K562 (cell line): ENCODE measurements at regions not wholly inside any gene's neighbourhood (a gene's known extent, or its start where the extent isn't known, plus 50 kb on each side); places are given as distances from the start of the nearest gene placed in this dataset.

Experiments
- ATAC-seq: fragments of 200-7000 bp; cut with Tn5 transposase; 3 replicates; pipeline ENCODE4 v1.9.1; 2020; ENCODE audit warnings: moderate library complexity
- BruUV-seq: library from RNA; stranded (reverse); fragments of 400-500 nt; replicated peaks from 2 replicates; lab custom pipeline; 2021; lab: Mats Ljungman, UMichigan
- CTCF ChIA-PET: fragments of 300-600 bp; formaldehyde crosslinking; extraction: SDS; loops from one replicate; lab custom pipeline; 2021; ENCODE audit warnings: low intra/inter-chr PET ratio; lab: Yijun Ruan, JAX
- POLR2A ChIA-PET: fragments of 300-600, 350-650 bp; sonication (Branson Sonifier 250); formaldehyde crosslinking; extraction: SDS; loops from one replicate; lab custom pipeline; 2021; ENCODE audit warnings: antibody characterized with exemption, inconsistent platforms; lab: Yijun Ruan, JAX
- DNase-seq, 4 experiments: peaks; one replicate each; pipeline versions ENCODE4 v3.0.0 to v3.0.0-alpha.2; 2011 to 2018; ENCODE audit warnings: low spot score in 3 of 4, mixed read lengths in 3 of 4; ENCODE audit errors: extremely low read depth in 1 of 4
- FAIRE-seq: peaks from 2 replicates; lab custom pipeline; 2011; peaks lifted over from hg19 to GRCh38; lab: Jason Lieb, UNC
- H2AFZ ChIP-seq: 2 replicates; pipeline ENCODE4 v1.6.0; 2011; ENCODE audit warnings: low read depth, low read length, control low read depth, inconsistent platforms
- H3K27ac ChIP-seq: fragments of 200-600 bp; 3 replicates; pipeline ENCODE4 v1.8.0; 2011; ENCODE audit warnings: low read depth, mild to moderate bottlenecking, control low read depth, inconsistent platforms, low read length, moderate library complexity, mixed read lengths; ENCODE audit errors: extremely low read depth
- H3K27me3 ChIP-seq, 2 experiments: fragments of 300-600 bp in 1 of 2; 2 replicates in 1 of 2; 3 replicates in 1 of 2; pipeline versions ENCODE4 v1.6.0 to v1.8.0; 2011; ENCODE audit warnings: inconsistent platforms in 2 of 2, low read length in 2 of 2, mild to moderate bottlenecking in 1 of 2, mixed read lengths in 1 of 2, moderate library complexity in 1 of 2; ENCODE audit not compliant: control insufficient read depth in 2 of 2, insufficient read depth in 2 of 2
- H3K36me3 ChIP-seq: fragments of 300-600 bp; 3 replicates; pipeline ENCODE4 v1.8.0; 2011; ENCODE audit warnings: mild to moderate bottlenecking, low read length, inconsistent platforms; ENCODE audit not compliant: control insufficient read depth, insufficient read depth
- H3K4me1 ChIP-seq, 2 experiments: fragments of 200-600 bp in 1 of 2; replicated peaks in 1 of 2; 2 replicates in 1 of 2; 3 replicates in 1 of 2; pipeline versions ENCODE4 v1.5.1 to v1.8.0; 2011; ENCODE audit warnings: inconsistent platforms in 2 of 2, low read length in 2 of 2, mild to moderate bottlenecking in 1 of 2, mixed read lengths in 1 of 2, moderate library complexity in 1 of 2; ENCODE audit not compliant: control insufficient read depth in 2 of 2, insufficient read depth in 2 of 2
- H3K4me2 ChIP-seq: 2 replicates; pipeline ENCODE4 v1.6.1; 2011; ENCODE audit warnings: low read length, control low read depth, inconsistent platforms, mixed read lengths; ENCODE audit not compliant: insufficient read depth
- H3K4me3 ChIP-seq: fragments of 200-600 bp; sonication (generic), shearing (Covaris generic); 2 replicates; pipeline ENCODE4 v1.5.1; 2016; ENCODE audit warnings: control low read depth, inconsistent platforms
- H3K79me2 ChIP-seq: fragments of 200-600 bp; 3 replicates; pipeline ENCODE4 v1.8.0; 2011; ENCODE audit warnings: low read length, inconsistent platforms; ENCODE audit not compliant: control insufficient read depth, insufficient read depth
- H3K9ac ChIP-seq, 2 experiments: 2 replicates each; pipeline versions ENCODE4 v1.6.0 to v1.6.1; 2011; ENCODE audit warnings: low read depth in 2 of 2, low read length in 2 of 2, control low read depth in 1 of 2, inconsistent platforms in 1 of 2, mild to moderate bottlenecking in 1 of 2, mixed read lengths in 1 of 2; ENCODE audit not compliant: insufficient read depth in 1 of 2
- H3K9me1 ChIP-seq: one replicate; pipeline ENCODE4 v1.6.0; 2011; ENCODE audit warnings: inconsistent platforms, mild to moderate bottlenecking, low read length, moderate library complexity; ENCODE audit not compliant: control insufficient read depth, insufficient read depth
- H3K9me3 ChIP-seq: replicated peaks from 2 replicates; pipeline ENCODE4 v1.5.1; 2011; ENCODE audit warnings: low read depth, low read length, inconsistent platforms; ENCODE audit not compliant: control insufficient read depth, insufficient read depth
- H4K20me1 ChIP-seq: replicated peaks from 2 replicates; pipeline ENCODE4 v1.6.1; 2011; ENCODE audit warnings: low read length, inconsistent platforms, mixed read lengths; ENCODE audit not compliant: control insufficient read depth, insufficient read depth
- BRD4 ChIP-seq: fragments of 200-600 bp; sonication (generic); IDR thresholded peaks from 2 replicates; pipeline ENCODE4 v1.6.1; 2017; ENCODE audit warnings: inconsistent platforms
- CEBPB ChIP-seq: fragments of 450-650 bp; IDR thresholded peaks from 2 replicates; pipeline ENCODE4 v1.6.1; 2016; ENCODE audit warnings: missing genetic modification characterization, missing compliant biosample characterization
- CEBPG ChIP-seq, 3 experiments: fragments of 200-800 bp in 1 of 3; sonication (Bioruptor generic) in 1 of 3; sonication (generic) in 1 of 3; formaldehyde crosslinking in 1 of 3; IDR thresholded peaks in 2 of 3; conservative IDR thresholded peaks in 1 of 3; 2 replicates each; pipeline versions ENCODE4 v1.6.1 to v1.8.0; 2016 to 2022; ENCODE audit warnings: missing compliant biosample characterization in 2 of 3, missing genetic modification characterization in 2 of 3, mild to moderate bottlenecking in 1 of 3, missing genetic modification reagents in 1 of 3
- HINFP ChIP-seq: fragments of 450-650 bp; conservative IDR thresholded peaks from 2 replicates; pipeline ENCODE4 v1.6.1; 2016; ENCODE audit warnings: missing genetic modification characterization, low read depth, mild to moderate bottlenecking, control low read depth, missing compliant biosample characterization
- JUND ChIP-seq, 2 experiments: IDR thresholded peaks; 2 replicates in 1 of 2; 3 replicates in 1 of 2; pipeline ENCODE4 v1.6.1; 2011; ENCODE audit warnings: borderline replicate concordance in 2 of 2, low read depth in 2 of 2, low read length in 2 of 2, improper control_type of control experiment in 1 of 2, missing biosample characterization in 1 of 2, missing genetic modification characterization in 1 of 2, missing genetic modification reagents in 1 of 2
- KAT8 ChIP-seq: fragments of 450-650 bp; IDR thresholded peaks from 2 replicates; pipeline ENCODE4 v1.6.1; 2016; ENCODE audit warnings: low read depth, mild to moderate bottlenecking
- KDM2B ChIP-seq: fragments of 250-450 bp; sonication (Bioruptor Pico); IDR thresholded peaks from 2 replicates; pipeline ENCODE4 v1.8.0; 2021; ENCODE audit warnings: mild to moderate bottlenecking, moderate library complexity
- KLF1 ChIP-seq: fragments of 450-650 bp; IDR thresholded peaks from 2 replicates; pipeline ENCODE4 v1.6.1; 2016; ENCODE audit warnings: missing genetic modification characterization, missing compliant biosample characterization
- MCM2 ChIP-seq: fragments of 450-650 bp; IDR thresholded peaks from 2 replicates; pipeline ENCODE4 v1.6.1; 2017; ENCODE audit warnings: low read depth, mild to moderate bottlenecking
- MED1 ChIP-seq: sonication (generic); formaldehyde crosslinking; IDR thresholded peaks from 2 replicates; pipeline ENCODE4 v1.8.1; 2023; ENCODE audit warnings: missing genetic modification reagents, borderline replicate concordance
- NCOA1 ChIP-seq: fragments of 450-650 bp; IDR thresholded peaks from 2 replicates; pipeline ENCODE4 v1.6.1; 2016; ENCODE audit warnings: low read depth
- PML ChIP-seq: IDR thresholded peaks from 2 replicates; pipeline ENCODE4 v1.6.1; 2012; ENCODE audit warnings: low read length, inconsistent platforms
- RAD21 ChIP-seq, 2 experiments: fragments of 250-450 bp in 1 of 2; fragments of 450-650 bp in 1 of 2; sonication (Bioruptor Pico) in 1 of 2; formaldehyde crosslinking in 1 of 2; IDR thresholded peaks in 1 of 2; conservative IDR thresholded peaks in 1 of 2; 2 replicates each; pipeline versions ENCODE4 v1.4.0 to v1.8.0; 2020 to 2022; ENCODE audit warnings: mild to moderate bottlenecking in 2 of 2, moderate library complexity in 1 of 2
- SMARCE1 ChIP-seq: fragments of 450-650 bp; IDR thresholded peaks from 2 replicates; pipeline ENCODE4 v1.7.1; 2016; ENCODE audit warnings: mild to moderate bottlenecking
- YY1 ChIP-seq, 3 experiments: IDR thresholded peaks; 2 replicates each; pipeline ENCODE4 v1.6.1; 2011; ENCODE audit warnings: low read length in 2 of 3, mild to moderate bottlenecking in 2 of 3, moderate library complexity in 2 of 3, borderline replicate concordance in 1 of 3, control low read depth in 1 of 3, low read depth in 1 of 3; ENCODE audit not compliant: insufficient read depth in 3 of 3, insufficient replicate concordance in 2 of 3, control insufficient read depth in 1 of 3, insufficient read length in 1 of 3; ENCODE audit errors: extremely low read depth in 1 of 3
- ZBTB1 ChIP-seq: sonication (generic); formaldehyde crosslinking; IDR thresholded peaks from 2 replicates; pipeline ENCODE4 v1.8.1; 2023; ENCODE audit warnings: missing genetic modification reagents, low read depth, mild to moderate bottlenecking, borderline replicate concordance
- ZC3H8 ChIP-seq: fragments of 450-650 bp; IDR thresholded peaks from 2 replicates; pipeline ENCODE4 v1.6.1; 2017
- ZNF512 ChIP-seq: IDR thresholded peaks from 2 replicates; pipeline ENCODE4 v1.6.1; 2016; ENCODE audit warnings: missing genetic modification characterization, missing compliant biosample characterization
- ZSCAN29 ChIP-seq: fragments of 450-650 bp; IDR thresholded peaks from 2 replicates; pipeline ENCODE4 v1.6.1; 2017
- WGBS: fragments of 100-300 bp; shearing (Covaris generic); methylation state at CpG from one replicate; pipeline ENCODE4 v1.1.6; 2016; ENCODE audit warnings: low coverage, mixed read lengths; ENCODE audit not compliant: insufficient coverage; ENCODE audit errors: missing lambda C conversion rate; 5-methylcytosine and 5-hydroxymethylcytosine counted together
- in situ Hi-C: fragments of 300-500 bp; cut with MboI; formaldehyde crosslinking; loops from 4 replicates; pipeline ENCODE4 v1.15.0; 2018; ENCODE audit warnings: inconsistent platforms, mixed read lengths
- intact Hi-C: fragments of 100-400 bp; cut with micrococcal nuclease; formaldehyde crosslinking; loops from 2 replicates; pipeline ENCODE4 v1.14.2; 2022

- no peaks in the 10 kb centered on the region; the same call in 2 of the 3 replicates for H3K36me3 ChIP-seq
- H3K9me3 ChIP-seq, result peaks cover 9% of the 10 kb centered on the region
- H3K27ac ChIP-seq, result no peak overlapping the region
- no peaks in the 10 kb centered on the region for H4K20me1 ChIP-seq
- intact Hi-C loops (no loop called here), in situ Hi-C loops (no loop called here)
- ATAC-seq (no peak), DNase-seq (no peak), FAIRE-seq (no peak)
- no TSS peak for BruUV-seq
- no peak overlapping the region for H3K9ac ChIP-seq
- H3K4me1 ChIP-seq, result peaks cover 49 to 73% of the 10 kb centered on the region in 2 experiments
- H3K4me3 ChIP-seq, result no peak overlapping the region
- H3K27me3 ChIP-seq, result no peaks in the 10 kb centered on the region
- POLR2A ChIA-PET, result no interaction called here
- WGBS, result 84% methylated on average over 23 of the region's 23 CpGs
- CTCF ChIA-PET, result no interaction called here
- H3K79me2 ChIP-seq, result peaks cover 6% of the 10 kb centered on the region; the same call in 2 of the 3 replicates
- H3K9me1 ChIP-seq, result no peaks in the 10 kb centered on the region
- no peak overlapping the region for H2AFZ ChIP-seq
- H3K4me2 ChIP-seq, result no peak overlapping the region
- TF ChIP-seq BRD4 (no peak), ZC3H8 (no peak), JUND (IDR thresholded peaks at IDR 0.05; ENCODE audit: borderline replicate concordance, low read depth, low read length) (no peak), JUND (tag; IDR thresholded peaks at IDR 0.05; ENCODE audit: borderline replicate concordance, low read depth, low read length) (no peak), KLF1 (no peak), NCOA1 (no peak), SMARCE1 (no peak), PML (no peak), KDM2B (CRISPR knock-in tag) (no peak), CEBPB (tag) (no peak), MED1 (no peak), ZSCAN29 (no peak), ZNF512 (tag) (no peak), ZBTB1 (CRISPR knock-in tag) (no peak), KAT8 (no peak), CEBPG (CRISPR knock-in tag; IDR thresholded peaks at IDR 0.05) (0 out of 2 replicates have a peak, but pooled peaks have one; percentile 18), CEBPG (tag; conservative IDR thresholded peaks at IDR 0.05 in 1 of 2, IDR thresholded peaks at IDR 0.05 in 1 of 2) (no peak), MCM2 (no peak), RAD21 (CRISPR knock-in tag; conservative IDR thresholded peaks at IDR 0.05 in 1 of 2, IDR thresholded peaks at IDR 0.05 in 1 of 2) (no peak), HINFP (tag) (no peak), YY1 (IDR thresholded peaks at IDR 0.05; ENCODE audit: borderline replicate concordance in 1 of 3, control insufficient read depth in 1 of 3, extremely low read depth in 1 of 3, insufficient read depth in 3 of 3, insufficient read length in 1 of 3, insufficient replicate concordance in 2 of 3, low read depth in 1 of 3, low read length in 2 of 3) (no peak)
These were observed 213.4 kb upstream of the GSE1 start for GRCh38 chr16:85399583-85400284.
